VCaP (cell line): ENCODE measurements at regions not wholly inside any gene's neighbourhood (a gene's known extent, or its start where the extent isn't known, plus 50 kb on each side); places are given as distances from the start of the nearest gene placed in this dataset.

ENCODE experiments used
- H3K27ac ChIP-seq: fragments of 450-650 bp; 2 replicates; pipeline ENCODE4 v1.5.1; 2017
- TF ChIP-seq, protein P1 (sequence below): fragments of 450-650 bp; conservative IDR thresholded peaks from 2 replicates; pipeline ENCODE4 v1.5.1; 2017; ENCODE audit warnings: mild to moderate bottlenecking, moderate library complexity

DNA sequence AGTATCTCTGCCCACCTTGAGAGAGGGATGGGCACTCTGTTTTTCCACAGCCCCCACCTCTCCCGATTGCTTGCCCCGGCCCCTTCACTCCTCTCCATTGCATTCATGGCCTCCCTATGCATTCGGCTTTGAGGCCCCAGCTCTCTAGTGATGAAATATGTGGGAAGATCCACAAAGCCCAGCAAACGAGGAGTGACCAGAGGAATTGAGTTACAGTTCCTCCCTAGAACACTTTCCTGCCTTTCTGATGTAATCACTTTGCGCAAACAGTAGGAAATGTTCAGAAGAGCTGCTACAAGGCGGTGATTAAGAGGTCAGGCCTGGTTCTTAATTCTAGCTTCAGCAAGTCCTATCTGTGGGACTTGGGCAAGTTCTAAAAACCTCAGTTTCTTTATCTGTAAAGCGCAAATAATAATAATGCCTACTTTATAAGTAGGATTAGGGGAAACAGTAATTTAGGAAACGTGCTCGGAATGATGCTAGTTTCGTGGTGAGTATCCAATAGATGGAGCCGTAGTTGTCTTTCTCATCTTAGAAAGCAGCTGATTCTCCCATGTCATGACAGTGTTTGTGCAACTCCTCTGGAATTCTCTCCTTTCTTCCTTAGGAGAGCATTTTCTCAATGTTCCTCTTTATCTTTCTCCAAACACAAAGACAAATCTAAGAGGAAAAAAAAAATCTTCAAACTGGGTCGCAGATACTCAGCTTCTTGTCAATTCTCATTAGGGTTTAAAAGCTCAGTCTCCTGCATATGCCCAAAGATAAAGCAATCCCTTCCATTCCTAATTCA lies 99.5 kb upstream of the MSX2 start:
- 0 out of 2 replicates have a peak overlapping the region, but pooled peaks have one; percentile 20 for H3K27ac ChIP-seq
- TF ChIP-seq, protein P1, sequence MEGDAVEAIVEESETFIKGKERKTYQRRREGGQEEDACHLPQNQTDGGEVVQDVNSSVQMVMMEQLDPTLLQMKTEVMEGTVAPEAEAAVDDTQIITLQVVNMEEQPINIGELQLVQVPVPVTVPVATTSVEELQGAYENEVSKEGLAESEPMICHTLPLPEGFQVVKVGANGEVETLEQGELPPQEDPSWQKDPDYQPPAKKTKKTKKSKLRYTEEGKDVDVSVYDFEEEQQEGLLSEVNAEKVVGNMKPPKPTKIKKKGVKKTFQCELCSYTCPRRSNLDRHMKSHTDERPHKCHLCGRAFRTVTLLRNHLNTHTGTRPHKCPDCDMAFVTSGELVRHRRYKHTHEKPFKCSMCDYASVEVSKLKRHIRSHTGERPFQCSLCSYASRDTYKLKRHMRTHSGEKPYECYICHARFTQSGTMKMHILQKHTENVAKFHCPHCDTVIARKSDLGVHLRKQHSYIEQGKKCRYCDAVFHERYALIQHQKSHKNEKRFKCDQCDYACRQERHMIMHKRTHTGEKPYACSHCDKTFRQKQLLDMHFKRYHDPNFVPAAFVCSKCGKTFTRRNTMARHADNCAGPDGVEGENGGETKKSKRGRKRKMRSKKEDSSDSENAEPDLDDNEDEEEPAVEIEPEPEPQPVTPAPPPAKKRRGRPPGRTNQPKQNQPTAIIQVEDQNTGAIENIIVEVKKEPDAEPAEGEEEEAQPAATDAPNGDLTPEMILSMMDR: peak; percentile 31; the same call in 1 of the 2 replicates

DNA sequence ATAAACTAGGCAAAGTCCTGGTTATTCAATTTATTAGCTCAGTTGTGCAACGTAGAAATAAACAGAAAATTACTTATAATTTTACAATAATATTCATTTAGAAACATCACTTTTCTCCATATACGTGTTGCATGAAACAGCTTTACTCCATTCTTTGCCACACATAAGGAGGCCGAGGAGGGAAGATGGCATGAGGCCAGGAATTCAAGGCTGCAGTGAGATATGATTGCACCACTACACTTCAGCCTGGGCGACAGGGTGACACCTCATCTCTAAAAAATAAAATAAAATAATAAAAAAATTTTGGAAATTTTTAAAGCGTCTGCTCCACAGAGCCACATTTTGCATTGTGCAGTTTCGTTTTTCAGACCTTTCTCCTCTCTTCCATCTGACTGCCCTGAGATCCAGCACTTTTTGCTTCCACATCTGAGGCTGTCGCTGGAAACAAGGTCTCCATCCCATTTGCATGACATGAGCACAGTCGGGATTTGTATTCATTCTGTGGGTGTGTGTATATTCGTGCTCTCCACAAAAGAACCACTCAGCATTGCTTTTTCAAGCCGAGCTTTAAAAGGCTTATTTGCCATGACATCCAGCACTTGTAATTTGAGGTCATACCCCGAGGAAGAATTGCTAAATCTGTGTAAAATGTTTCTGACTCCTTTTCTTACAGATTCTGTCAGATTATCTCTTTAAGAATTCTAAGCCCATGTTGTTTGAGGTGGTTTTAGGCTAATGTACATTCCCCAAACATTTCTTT lies 98.6 kb upstream of the MSX2 start:
- H3K27ac ChIP-seq: no peak overlapping the region
- TF ChIP-seq, protein P1: no peak

DNA sequence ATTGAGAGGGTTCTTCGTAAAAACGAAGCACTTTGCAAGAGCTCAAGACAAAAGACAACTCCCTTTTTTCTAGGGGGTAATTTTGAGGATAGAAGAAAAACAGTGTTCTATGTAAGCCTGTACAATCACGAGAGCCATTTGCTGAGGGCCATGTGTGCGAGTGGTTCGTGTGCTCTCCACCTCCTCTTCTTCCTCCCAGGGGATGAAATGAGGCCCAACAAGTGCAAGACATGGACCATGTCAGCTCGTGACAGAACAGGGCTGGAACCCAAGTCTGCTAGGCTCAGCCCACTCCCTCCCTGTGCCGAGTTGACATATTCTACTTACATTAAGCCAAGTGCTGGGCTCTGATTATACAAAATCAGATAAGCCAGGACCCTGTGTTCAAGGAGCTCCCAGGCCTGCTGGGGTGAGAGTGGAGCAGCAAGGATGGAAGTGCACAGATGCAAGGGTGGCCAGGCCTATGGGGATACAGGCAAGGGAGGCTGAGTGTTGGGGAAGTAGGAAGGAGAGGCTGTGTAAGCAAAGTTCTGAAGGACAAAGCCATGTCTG lies 97.9 kb upstream of the MSX2 start:
- TF ChIP-seq, protein P1: no peak
- H3K27ac ChIP-seq: no peak overlapping the region

DNA sequence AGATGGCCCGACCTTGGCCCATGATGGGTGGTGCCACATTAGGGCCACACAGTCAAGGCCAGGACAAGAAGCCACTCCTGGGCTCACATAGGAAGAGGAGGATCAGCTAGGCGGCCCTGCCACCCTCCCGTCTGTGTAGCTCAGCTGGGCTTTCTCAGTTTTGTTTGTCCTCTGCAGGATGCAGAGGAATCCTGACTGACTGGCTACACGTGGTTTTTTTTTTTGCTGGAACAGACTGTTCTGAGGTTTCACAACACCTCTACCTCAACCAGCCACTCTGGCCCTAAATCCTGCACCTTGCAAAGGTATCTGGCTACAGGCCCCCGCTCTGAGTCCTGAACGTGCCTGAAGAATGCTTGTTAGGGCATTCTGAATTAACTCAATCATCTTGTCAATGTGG lies 88.3 kb upstream of the MSX2 start:
- TF ChIP-seq, protein P1: no peak
- peak overlapping the region; percentile 70 for H3K27ac ChIP-seq

DNA sequence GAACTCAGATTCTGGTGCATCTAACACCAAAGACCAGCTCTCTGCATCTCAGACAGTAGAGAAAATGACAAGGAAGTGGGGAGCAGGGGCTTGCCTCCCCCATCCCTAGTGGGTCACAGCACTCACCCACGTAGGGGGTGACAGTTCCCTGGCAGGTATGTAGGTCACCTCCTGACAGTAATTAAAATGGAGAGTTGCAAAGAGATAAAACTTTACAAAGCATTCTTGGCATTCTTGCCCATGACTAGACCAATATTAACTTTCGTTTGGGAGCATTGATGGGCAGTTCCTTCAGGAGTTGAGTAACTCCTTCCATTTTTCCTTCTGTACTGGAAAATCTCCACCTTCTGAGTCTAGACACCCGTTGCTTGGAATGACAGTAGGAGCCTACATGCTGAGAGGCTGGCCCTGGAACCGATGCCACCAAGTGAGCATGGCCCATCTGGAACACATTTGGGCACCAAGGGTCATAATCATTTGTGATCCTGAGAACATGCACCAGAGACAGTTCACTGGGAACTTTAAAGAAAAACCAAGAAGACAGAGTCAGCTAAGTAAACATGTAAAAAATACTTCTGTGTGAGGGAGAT lies 81.5 kb upstream of the MSX2 start:
- TF ChIP-seq, protein P1: no peak
- peak overlapping the region; percentile 81 for H3K27ac ChIP-seq

DNA sequence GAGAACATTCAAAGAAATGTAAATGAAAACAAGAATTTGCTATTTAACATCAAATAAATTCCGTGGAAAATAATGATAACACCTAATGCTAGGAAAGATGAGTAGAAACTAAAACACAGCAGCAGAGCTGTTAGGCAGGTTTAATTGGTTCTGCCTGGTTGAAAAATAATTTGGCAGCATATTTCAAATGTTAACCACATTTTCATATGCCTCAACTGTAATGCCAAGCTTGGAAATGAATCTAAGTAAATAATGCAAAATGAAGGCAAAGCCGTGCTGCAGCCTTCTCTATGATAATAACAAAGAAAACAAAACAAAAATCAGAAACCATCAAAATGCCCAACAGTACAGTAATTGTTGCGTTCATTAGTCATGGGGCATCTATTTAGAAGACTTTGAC lies 79.9 kb upstream of the MSX2 start:
- peak overlapping the region; percentile 81 for H3K27ac ChIP-seq
- TF ChIP-seq, protein P1: no peak

DNA sequence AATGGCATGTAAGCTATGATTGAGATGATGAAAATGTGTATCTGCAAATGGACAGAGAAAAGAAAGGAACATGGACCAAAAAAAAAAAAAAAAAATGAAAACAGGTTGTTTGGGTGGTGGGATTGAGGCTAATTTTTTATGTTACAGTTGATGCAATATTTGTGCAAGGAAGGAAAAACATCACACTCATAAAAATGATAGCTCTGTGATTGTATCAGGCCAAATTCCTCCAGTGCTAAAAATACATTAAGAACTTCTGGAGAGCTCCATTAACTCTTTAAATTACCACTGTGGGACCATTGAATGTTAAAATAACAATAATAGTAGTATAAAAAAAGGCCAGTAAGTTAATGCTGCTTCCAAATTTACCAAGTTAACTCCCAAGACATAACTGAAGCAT lies 79.5 kb upstream of the MSX2 start:
- H3K27ac ChIP-seq: peak overlapping the region; percentile 81
- TF ChIP-seq, protein P1: no peak
